ENCODE measurements at regions not wholly inside any gene's neighbourhood (a gene's known extent, or its start where the extent isn't known, plus 50 kb on each side); places are given as distances from the start of the nearest gene placed in this dataset.

DNA sequence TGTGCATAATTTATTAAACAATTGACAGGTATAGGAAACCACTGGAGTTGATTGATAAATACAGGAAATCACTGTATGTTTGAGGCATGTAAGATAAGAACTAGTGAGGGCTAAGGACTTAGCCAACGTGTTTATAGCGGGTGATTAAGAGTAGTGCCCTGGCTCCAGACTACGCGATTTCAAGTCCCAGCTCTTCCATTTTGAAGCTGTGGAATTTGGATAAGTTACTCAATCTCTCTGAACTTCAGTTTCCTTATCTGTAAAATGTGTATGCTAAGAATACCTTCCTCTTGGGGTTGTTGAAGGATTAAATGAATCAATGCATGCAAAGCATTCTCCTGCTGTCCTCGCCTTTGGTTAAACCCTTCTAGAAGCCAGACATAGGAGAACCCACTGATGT is 143.3 kb upstream of the GJB5 start:
- ATAC-seq, result no peak
- Histone ChIP-seq H3K4me3 (ENCODE audit: low read depth in 2 of 2, low read length in 2 of 2) (no peak overlapping the region), H3K4me1 (ENCODE audit: control insufficient read depth, insufficient read depth, low read length) (no peaks in the 10 kb centered on the region), H3K9me3 (ENCODE audit: control insufficient read depth, insufficient read depth, low read depth, low read length) (no peaks in the 10 kb centered on the region), H3K36me3 (ENCODE audit: control insufficient read depth, insufficient read depth, low read length) (no peaks in the 10 kb centered on the region), H3K27ac (ENCODE audit: low read length) (no peak overlapping the region), H3K27me3 (ENCODE audit: control insufficient read depth, insufficient read depth, low read length) (peaks cover 5% of the 10 kb centered on the region)
- in situ Hi-C loops (cut with HindIII; ENCODE audit: low pct_unique_long_range_greater_than_20kb, low sequenced_read_pairs) (no loop called here), intact Hi-C loops (cut with micrococcal nuclease; ENCODE audit: unreplicated experiment) (no loop called here)
- no TSS peak for BruUV-seq (replicated peaks)
- no peak for DNase-seq (ENCODE audit: low read depth, low spot score)
- POLR2A ChIA-PET, result no interaction called here
- CTCF ChIA-PET, result no interaction called here
- TF ChIP-seq TCF7L2 (IDR thresholded peaks at IDR 0.05; ENCODE audit: low read depth, low read length), result no peak
- TF ChIP-seq, protein P1, sequence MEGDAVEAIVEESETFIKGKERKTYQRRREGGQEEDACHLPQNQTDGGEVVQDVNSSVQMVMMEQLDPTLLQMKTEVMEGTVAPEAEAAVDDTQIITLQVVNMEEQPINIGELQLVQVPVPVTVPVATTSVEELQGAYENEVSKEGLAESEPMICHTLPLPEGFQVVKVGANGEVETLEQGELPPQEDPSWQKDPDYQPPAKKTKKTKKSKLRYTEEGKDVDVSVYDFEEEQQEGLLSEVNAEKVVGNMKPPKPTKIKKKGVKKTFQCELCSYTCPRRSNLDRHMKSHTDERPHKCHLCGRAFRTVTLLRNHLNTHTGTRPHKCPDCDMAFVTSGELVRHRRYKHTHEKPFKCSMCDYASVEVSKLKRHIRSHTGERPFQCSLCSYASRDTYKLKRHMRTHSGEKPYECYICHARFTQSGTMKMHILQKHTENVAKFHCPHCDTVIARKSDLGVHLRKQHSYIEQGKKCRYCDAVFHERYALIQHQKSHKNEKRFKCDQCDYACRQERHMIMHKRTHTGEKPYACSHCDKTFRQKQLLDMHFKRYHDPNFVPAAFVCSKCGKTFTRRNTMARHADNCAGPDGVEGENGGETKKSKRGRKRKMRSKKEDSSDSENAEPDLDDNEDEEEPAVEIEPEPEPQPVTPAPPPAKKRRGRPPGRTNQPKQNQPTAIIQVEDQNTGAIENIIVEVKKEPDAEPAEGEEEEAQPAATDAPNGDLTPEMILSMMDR (IDR thresholded peaks at IDR 0.05), result no peak
- TF ChIP-seq, protein P2, sequence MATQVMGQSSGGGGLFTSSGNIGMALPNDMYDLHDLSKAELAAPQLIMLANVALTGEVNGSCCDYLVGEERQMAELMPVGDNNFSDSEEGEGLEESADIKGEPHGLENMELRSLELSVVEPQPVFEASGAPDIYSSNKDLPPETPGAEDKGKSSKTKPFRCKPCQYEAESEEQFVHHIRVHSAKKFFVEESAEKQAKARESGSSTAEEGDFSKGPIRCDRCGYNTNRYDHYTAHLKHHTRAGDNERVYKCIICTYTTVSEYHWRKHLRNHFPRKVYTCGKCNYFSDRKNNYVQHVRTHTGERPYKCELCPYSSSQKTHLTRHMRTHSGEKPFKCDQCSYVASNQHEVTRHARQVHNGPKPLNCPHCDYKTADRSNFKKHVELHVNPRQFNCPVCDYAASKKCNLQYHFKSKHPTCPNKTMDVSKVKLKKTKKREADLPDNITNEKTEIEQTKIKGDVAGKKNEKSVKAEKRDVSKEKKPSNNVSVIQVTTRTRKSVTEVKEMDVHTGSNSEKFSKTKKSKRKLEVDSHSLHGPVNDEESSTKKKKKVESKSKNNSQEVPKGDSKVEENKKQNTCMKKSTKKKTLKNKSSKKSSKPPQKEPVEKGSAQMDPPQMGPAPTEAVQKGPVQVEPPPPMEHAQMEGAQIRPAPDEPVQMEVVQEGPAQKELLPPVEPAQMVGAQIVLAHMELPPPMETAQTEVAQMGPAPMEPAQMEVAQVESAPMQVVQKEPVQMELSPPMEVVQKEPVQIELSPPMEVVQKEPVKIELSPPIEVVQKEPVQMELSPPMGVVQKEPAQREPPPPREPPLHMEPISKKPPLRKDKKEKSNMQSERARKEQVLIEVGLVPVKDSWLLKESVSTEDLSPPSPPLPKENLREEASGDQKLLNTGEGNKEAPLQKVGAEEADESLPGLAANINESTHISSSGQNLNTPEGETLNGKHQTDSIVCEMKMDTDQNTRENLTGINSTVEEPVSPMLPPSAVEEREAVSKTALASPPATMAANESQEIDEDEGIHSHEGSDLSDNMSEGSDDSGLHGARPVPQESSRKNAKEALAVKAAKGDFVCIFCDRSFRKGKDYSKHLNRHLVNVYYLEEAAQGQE (IDR thresholded peaks at IDR 0.05; ENCODE audit: insufficient read depth in 1 of 2, low read depth in 2 of 2, low read length in 1 of 2), result no peak
- no peak for TF ChIP-seq POLR2AphosphoS5 (IDR thresholded peaks at IDR 0.05; ENCODE audit: low read depth, low read length)
- TF ChIP-seq SIN3A (IDR thresholded peaks at IDR 0.05; ENCODE audit: borderline replicate concordance, insufficient read depth, low read depth, low read length), result no peak

DNA sequence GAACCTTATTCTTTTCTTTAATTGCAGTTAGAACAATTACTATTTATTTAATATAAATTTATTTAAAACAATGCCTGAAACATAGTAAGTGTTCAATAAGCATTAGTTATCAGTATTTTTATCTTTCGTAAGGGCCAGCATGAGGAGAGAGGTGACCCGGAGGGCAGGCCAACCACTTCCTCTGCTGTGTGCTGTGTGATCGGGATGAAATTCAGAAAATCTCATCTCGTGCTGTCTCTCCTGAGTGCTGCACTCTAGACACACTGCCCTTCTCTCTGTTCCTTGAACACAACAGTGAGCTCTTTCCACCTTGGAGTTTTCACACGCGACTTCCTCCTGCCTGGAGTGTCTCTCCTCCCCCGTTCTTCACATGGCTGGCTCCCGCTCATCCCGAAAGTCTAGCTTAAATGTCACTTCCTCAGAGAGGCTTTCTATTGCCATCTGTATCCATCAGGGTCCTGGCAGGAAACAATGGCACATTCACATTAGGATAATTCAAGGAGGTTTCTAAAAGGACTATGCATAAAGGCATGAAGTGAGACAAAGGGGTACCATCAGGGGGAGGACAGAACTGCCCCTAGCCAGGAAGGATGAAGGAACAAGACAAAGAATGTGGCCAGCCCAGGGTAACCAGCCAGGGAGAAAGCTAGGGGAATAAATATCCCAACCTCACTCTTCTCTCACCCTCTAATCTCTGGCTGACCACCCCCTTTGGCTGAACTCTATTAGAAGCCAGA is 142.6 kb upstream of the GJB5 start:
- in situ Hi-C loops (cut with HindIII; ENCODE audit: low pct_unique_long_range_greater_than_20kb, low sequenced_read_pairs) (no loop called here), intact Hi-C loops (cut with micrococcal nuclease; ENCODE audit: unreplicated experiment) (no loop called here)
- Histone ChIP-seq H3K36me3 (ENCODE audit: control insufficient read depth, insufficient read depth, low read length) (no peaks in the 10 kb centered on the region), H3K27me3 (ENCODE audit: control insufficient read depth, insufficient read depth, low read length) (peaks cover 7% of the 10 kb centered on the region), H3K4me3 (ENCODE audit: low read depth in 2 of 2, low read length in 2 of 2) (no peak overlapping the region), H3K9me3 (ENCODE audit: control insufficient read depth, insufficient read depth, low read depth, low read length) (no peaks in the 10 kb centered on the region), H3K27ac (ENCODE audit: low read length) (no peak overlapping the region), H3K4me1 (ENCODE audit: control insufficient read depth, insufficient read depth, low read length) (no peaks in the 10 kb centered on the region)
- TF ChIP-seq, protein P1 (IDR thresholded peaks at IDR 0.05), result no peak
- no peak for TF ChIP-seq SIN3A (IDR thresholded peaks at IDR 0.05; ENCODE audit: borderline replicate concordance, insufficient read depth, low read depth, low read length)
- TF ChIP-seq, protein P2 (IDR thresholded peaks at IDR 0.05; ENCODE audit: insufficient read depth in 1 of 2, low read depth in 2 of 2, low read length in 1 of 2), result no peak
- TF ChIP-seq TCF7L2 (IDR thresholded peaks at IDR 0.05; ENCODE audit: low read depth, low read length), result no peak
- no TSS peak for BruUV-seq (replicated peaks)
- DNase-seq (ENCODE audit: low read depth, low spot score), result no peak
- no peak for ATAC-seq
- ChIA-PET POLR2A (no interaction called here), CTCF (no interaction called here)

Measured in Panc1 (cell line).